ENCODE measurements at regions not wholly inside any gene's neighbourhood (a gene's known extent, or its start where the extent isn't known, plus 50 kb on each side); places are given as distances from the start of the nearest gene placed in this dataset.

- Histone ChIP-seq H3K23ac (ENCODE audit: insufficient read length, low read depth, low read length) (no peak overlapping the region), H3K79me1 (ENCODE audit: insufficient read depth, low read depth, low read length, poor library complexity, severe bottlenecking) (no peaks in the 10 kb centered on the region), H3K4me2 (ENCODE audit: insufficient read depth, insufficient read length, low read length) (no peak overlapping the region), H2BK120ac (ENCODE audit: low read depth, low read length, poor library complexity, severe bottlenecking) (no peak overlapping the region), H3K4me1 (ENCODE audit: insufficient read depth, low read length) (no peaks in the 10 kb centered on the region), H4K8ac (replicated peaks; ENCODE audit: insufficient read length, low read depth, low read length) (no peak overlapping the region), H3K18ac (ENCODE audit: insufficient read length, low read depth, low read length) (no peak overlapping the region), H3T11ph (ENCODE audit: low read length) (no peak overlapping the region), H2BK5ac (ENCODE audit: insufficient read length, low read length) (no peak overlapping the region), H3K56ac (ENCODE audit: insufficient read length, low read depth, low read length) (no peak overlapping the region), H3K14ac (ENCODE audit: insufficient read depth, low read length) (no peak overlapping the region), H3K4ac (ENCODE audit: low read depth, low read length) (no peak overlapping the region), H3K9ac (ENCODE audit: extremely low read depth, insufficient read length, low read length) (no peak overlapping the region), H2BK15ac (ENCODE audit: low read depth, low read length) (no peak overlapping the region), H4K20me1 (ENCODE audit: control insufficient read depth, insufficient read depth, insufficient read length) (no peaks in the 10 kb centered on the region), H2BK12ac (ENCODE audit: insufficient read length, low read depth, low read length) (no peak overlapping the region), H3K9me3 (ENCODE audit: control insufficient read depth, low read depth, low read length) (no peaks in the 10 kb centered on the region), H2AK5ac (ENCODE audit: insufficient read length, low read length) (no peak overlapping the region), H4K5ac (ENCODE audit: insufficient read length, low read depth, low read length) (no peak overlapping the region), H3K23me2 (ENCODE audit: insufficient read length, low read depth, low read length, poor library complexity, severe bottlenecking) (no peaks in the 10 kb centered on the region), H3K79me2 (ENCODE audit: insufficient read depth, low read length) (no peaks in the 10 kb centered on the region), H2AFZ (ENCODE audit: low read length) (no peak overlapping the region), H2BK20ac (ENCODE audit: low read depth, low read length, poor library complexity, severe bottlenecking) (no peak overlapping the region), H3K27me3 (ENCODE audit: insufficient read depth, low read length) (no peaks in the 10 kb centered on the region), H3K27ac (ENCODE audit: insufficient read length, low read depth, low read length) (no peak overlapping the region), H4K91ac (ENCODE audit: insufficient read length, low read depth, low read length) (no peak overlapping the region)
- Mint-ChIP-seq H3K4me3 (no peak overlapping the region), H3K4me1 (no peaks in the 10 kb centered on the region), H3K27me3 (ENCODE audit: low read depth) (no peaks in the 10 kb centered on the region), H3K36me3 (ENCODE audit: insufficient read depth in 1 of 3, low read depth in 3 of 3) (peaks cover 3 to 4% (median 3%) of the 10 kb centered on the region in 3 experiments; a peak in 3 of 7 replicates), H3K9me3 (peaks cover 3 to 6% of the 10 kb centered on the region in 2 experiments; a peak in 3 of 5 replicates), H3K27ac (no peak overlapping the region)
- WGBS (ENCODE audit: extremely low coverage, insufficient read length, low lambda C conversion rate): no CpG with 5 or more reads among the region's 2 CpGs
- no peak for TF ChIP-seq CTCF (conservative IDR thresholded peaks at IDR 0.05)
- no peak for DNase-seq
Measured at GRCh38 chr13:86689911-86690310, 890.7 kb upstream of the SLITRK6 start.

Measured in H9 (cell line).